WTC11 (cell line): ENCODE measurements at regions not wholly inside any gene's neighbourhood (a gene's known extent, or its start where the extent isn't known, plus 50 kb on each side); places are given as distances from the start of the nearest gene placed in this dataset.

Experiments
- ATAC-seq: fragments of 200-7000 bp; cut with Tn5 transposase; 2 replicates; pipeline ENCODE4 v1.10.0; 2021; ENCODE audit warnings: mild to moderate bottlenecking, moderate library complexity
- CTCF ChIA-PET: fragments of 300-600 bp; sonication (Branson Sonifier 250); formaldehyde crosslinking; loops from one replicate; lab custom pipeline; 2021; ENCODE audit warnings: antibody characterized with exemption; lab: Charles Lee
- POLR2A ChIA-PET: fragments of 350-600 bp; sonication (Branson Sonifier 250); formaldehyde crosslinking; loops from one replicate; lab custom pipeline; 2021; ENCODE audit warnings: antibody characterized with exemption; lab: Charles Lee
- DNase-seq: peaks from one replicate; pipeline ENCODE4 v3.0.0; 2021; ENCODE audit warnings: low spot score
- H3K27ac Mint-ChIP-seq: 2 replicates; pipeline ENCODE4 v1.8.0; 2021; ENCODE audit warnings: mixed read lengths
- H3K27me3 Mint-ChIP-seq: 2 replicates; pipeline ENCODE4 v1.8.0; 2021; ENCODE audit warnings: low read depth, mild to moderate bottlenecking, moderate library complexity, mixed read lengths
- H3K36me3 Mint-ChIP-seq: 2 replicates; pipeline ENCODE4 v1.8.0; 2021; ENCODE audit warnings: mixed read lengths
- H3K4me1 Mint-ChIP-seq: 2 replicates; pipeline ENCODE4 v1.8.0; 2022; ENCODE audit warnings: mixed read lengths
- H3K4me3 Mint-ChIP-seq: 2 replicates; pipeline ENCODE4 v1.8.0; 2021; ENCODE audit warnings: mild to moderate bottlenecking, moderate library complexity, mixed read lengths
- H3K9me3 Mint-ChIP-seq: 2 replicates; pipeline ENCODE4 v1.8.0; 2021; ENCODE audit warnings: mixed read lengths
- E2F1 ChIP-seq: sonication (generic); formaldehyde crosslinking; IDR thresholded peaks from 2 replicates; pipeline ENCODE4 v1.8.0; 2022; ENCODE audit warnings: mild to moderate bottlenecking, missing genetic modification reagents
- ESRRA ChIP-seq: sonication (generic); formaldehyde crosslinking; IDR thresholded peaks from 2 replicates; pipeline ENCODE4 v1.8.1; 2022; ENCODE audit warnings: mild to moderate bottlenecking, missing genetic modification reagents, borderline replicate concordance
- FOXK1 ChIP-seq: sonication (generic); formaldehyde crosslinking; IDR thresholded peaks from 2 replicates; pipeline ENCODE4 v1.8.0; 2022; ENCODE audit warnings: mild to moderate bottlenecking, moderate library complexity, missing genetic modification reagents
- GABPB1 ChIP-seq: sonication (generic); formaldehyde crosslinking; IDR thresholded peaks from 2 replicates; pipeline ENCODE4 v1.8.1; 2023; ENCODE audit warnings: mild to moderate bottlenecking, missing genetic modification reagents
- HMGA2 ChIP-seq: fragments of 250-450 bp; sonication (Bioruptor Pico); IDR thresholded peaks from 2 replicates; pipeline ENCODE4 v1.4.0; 2021; ENCODE audit warnings: mild to moderate bottlenecking, moderate library complexity
- IRF1 ChIP-seq: sonication (generic); formaldehyde crosslinking; IDR thresholded peaks from 2 replicates; pipeline ENCODE4 v1.8.0; 2023; ENCODE audit warnings: missing genetic modification reagents
- JAZF1 ChIP-seq: fragments of 250-450 bp; sonication (Bioruptor Pico); IDR thresholded peaks from 2 replicates; pipeline ENCODE4 v1.9.0; 2021; ENCODE audit warnings: moderate library complexity, mild to moderate bottlenecking, inconsistent platforms
- JUN ChIP-seq: sonication (generic); formaldehyde crosslinking; IDR thresholded peaks from 2 replicates; pipeline ENCODE4 v1.8.0; 2023; ENCODE audit warnings: mild to moderate bottlenecking, missing genetic modification reagents
- NFATC4 ChIP-seq: fragments of 250-450 bp; sonication (Bioruptor Pico); IDR thresholded peaks from 2 replicates; pipeline ENCODE4 v1.9.0; 2021; ENCODE audit warnings: mild to moderate bottlenecking
- NFYB ChIP-seq: sonication (generic); formaldehyde crosslinking; conservative IDR thresholded peaks from 2 replicates; pipeline ENCODE4 v1.8.0; 2022; ENCODE audit warnings: low read depth, missing genetic modification reagents
- NR3C1 ChIP-seq: sonication (generic); formaldehyde crosslinking; conservative IDR thresholded peaks from 2 replicates; pipeline ENCODE4 v1.8.1; 2023; ENCODE audit warnings: low read depth, mild to moderate bottlenecking, missing genetic modification reagents
- RORB ChIP-seq: fragments of 250-450 bp; sonication (Bioruptor Pico); IDR thresholded peaks from 2 replicates; pipeline ENCODE4 v1.9.0; 2021; ENCODE audit warnings: mild to moderate bottlenecking
- SMAD3 ChIP-seq: sonication (generic); formaldehyde crosslinking; IDR thresholded peaks from 2 replicates; pipeline ENCODE4 v1.8.0; 2022; ENCODE audit warnings: missing genetic modification reagents, mild to moderate bottlenecking, borderline replicate concordance
- TP53 ChIP-seq: sonication (generic); formaldehyde crosslinking; IDR thresholded peaks from 2 replicates; pipeline ENCODE4 v1.8.1; 2023; ENCODE audit warnings: mild to moderate bottlenecking, missing genetic modification reagents
- USF2 ChIP-seq: sonication (generic); formaldehyde crosslinking; IDR thresholded peaks from 2 replicates; pipeline ENCODE4 v1.8.1; 2023; ENCODE audit warnings: mild to moderate bottlenecking, missing genetic modification reagents, moderate library complexity
- ZMAT4 ChIP-seq: fragments of 250-450 bp; sonication (Bioruptor Pico); IDR thresholded peaks from 2 replicates; pipeline ENCODE4 v1.9.0; 2021; ENCODE audit warnings: mild to moderate bottlenecking
- ZNF423 ChIP-seq: fragments of 250-450 bp; sonication (Bioruptor Pico); IDR thresholded peaks from 2 replicates; pipeline ENCODE4 v2.1.2; 2022; ENCODE audit warnings: mild to moderate bottlenecking, moderate library complexity
- ZNF512 ChIP-seq: sonication (generic); formaldehyde crosslinking; IDR thresholded peaks from 2 replicates; pipeline ENCODE4 v1.8.1; 2022; ENCODE audit warnings: missing genetic modification reagents, borderline replicate concordance
- TF ChIP-seq, protein P1 (sequence below): fragments of 250-450 bp; sonication (Bioruptor Pico); IDR thresholded peaks from 2 replicates; pipeline ENCODE4 v2.1.2; 2022; ENCODE audit warnings: mild to moderate bottlenecking, moderate library complexity
- TF ChIP-seq, protein P2 (sequence below): sonication (generic); formaldehyde crosslinking; IDR thresholded peaks from 2 replicates; pipeline ENCODE4 v1.8.0; 2022; ENCODE audit warnings: missing genetic modification reagents
- TF ChIP-seq, protein P3 (sequence below): fragments of 250-450 bp; sonication (Bioruptor Pico); IDR thresholded peaks from 2 replicates; pipeline ENCODE4 v1.8.0; 2021; ENCODE audit warnings: mild to moderate bottlenecking

DNA sequence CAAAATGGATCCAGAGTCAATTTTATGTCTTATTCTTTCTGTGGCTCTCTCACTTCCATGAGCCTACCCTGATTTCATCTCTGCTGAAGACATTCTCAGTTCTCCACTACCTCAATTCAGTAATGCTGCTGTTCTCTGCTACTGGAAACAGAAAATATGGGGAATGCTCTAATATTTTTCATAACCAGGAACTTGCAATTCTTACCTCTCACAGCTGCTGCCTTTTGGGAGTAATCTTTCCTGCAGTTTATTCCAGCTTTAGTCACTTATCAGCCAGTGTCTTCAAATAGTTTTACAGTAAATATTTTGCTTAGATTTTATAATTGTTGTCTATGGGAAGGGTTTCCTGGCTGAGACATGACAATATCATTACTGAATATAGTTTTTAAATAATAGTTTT is 145.1 kb upstream of the UFM1 start (continued):
- TF ChIP-seq, protein P1, sequence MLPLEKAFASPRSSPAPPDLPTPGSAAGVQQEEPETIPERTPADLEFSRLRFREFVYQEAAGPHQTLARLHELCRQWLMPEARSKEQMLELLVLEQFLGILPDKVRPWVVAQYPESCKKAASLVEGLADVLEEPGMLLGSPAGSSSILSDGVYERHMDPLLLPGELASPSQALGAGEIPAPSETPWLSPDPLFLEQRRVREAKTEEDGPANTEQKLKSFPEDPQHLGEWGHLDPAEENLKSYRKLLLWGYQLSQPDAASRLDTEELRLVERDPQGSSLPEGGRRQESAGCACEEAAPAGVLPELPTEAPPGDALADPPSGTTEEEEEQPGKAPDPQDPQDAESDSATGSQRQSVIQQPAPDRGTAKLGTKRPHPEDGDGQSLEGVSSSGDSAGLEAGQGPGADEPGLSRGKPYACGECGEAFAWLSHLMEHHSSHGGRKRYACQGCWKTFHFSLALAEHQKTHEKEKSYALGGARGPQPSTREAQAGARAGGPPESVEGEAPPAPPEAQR (CRISPR knock-in tag): no peak
- no peak for TF ChIP-seq HMGA2 (CRISPR knock-in tag)
- TF ChIP-seq RORB (CRISPR knock-in tag): no peak
- TF ChIP-seq TP53 (CRISPR knock-in tag): no peak
- no peak for TF ChIP-seq ZNF512 (CRISPR knock-in tag)
- no peak for TF ChIP-seq FOXK1 (CRISPR knock-in tag)
- TF ChIP-seq JUN (CRISPR knock-in tag): no peak
- no peak for TF ChIP-seq IRF1 (CRISPR knock-in tag)

DNA sequence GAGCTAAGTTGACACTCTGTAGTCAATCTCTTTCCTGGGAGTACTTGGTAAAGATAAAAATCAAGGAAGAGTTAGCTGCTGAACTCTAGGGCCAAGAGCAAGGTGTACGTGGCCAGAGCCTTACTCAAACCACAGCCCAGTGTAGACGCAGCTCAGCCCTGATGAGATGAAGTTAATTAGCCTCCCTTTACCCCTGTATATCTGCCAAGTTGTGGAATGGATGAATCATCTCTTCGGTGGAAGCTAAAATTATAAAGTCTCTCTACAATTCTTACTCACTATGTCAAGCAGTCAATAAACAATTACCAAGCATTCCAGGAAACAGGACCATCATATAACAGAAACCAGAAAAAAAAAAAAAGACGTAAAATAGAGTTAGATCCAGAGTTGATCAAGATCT is 146.9 kb upstream of the UFM1 start:
- Mint-ChIP-seq H3K36me3 (no peaks in the 10 kb centered on the region), H3K4me3 (no peak overlapping the region), H3K27me3 (peaks cover under 1% of the 10 kb centered on the region; the same call in 1 of the 2 replicates), H3K9me3 (no peaks in the 10 kb centered on the region), H3K4me1 (no peaks in the 10 kb centered on the region), H3K27ac (no peak overlapping the region)
- ATAC-seq (0 out of 2 replicates have a peak, but pooled peaks have one; percentile 30), DNase-seq (no peak)
- ChIA-PET POLR2A (no interaction called here), CTCF (interaction anchor here (1.0 kb wide), 1 partner anchor 380 kb away, joined by 4 read pairs; no protein-coding TSS in a partner anchor)
- TF ChIP-seq ZMAT4 (CRISPR knock-in tag) (no peak), NFATC4 (CRISPR knock-in tag) (no peak), USF2 (CRISPR knock-in tag) (no peak), E2F1 (CRISPR knock-in tag) (no peak), NR3C1 (CRISPR knock-in tag) (no peak), TP53 (CRISPR knock-in tag) (no peak), JAZF1 (no peak), ESRRA (CRISPR knock-in tag) (no peak), ZNF512 (CRISPR knock-in tag) (no peak), HMGA2 (CRISPR knock-in tag) (no peak), SMAD3 (no peak), GABPB1 (no peak), NFYB (CRISPR knock-in tag) (no peak), ZNF423 (CRISPR knock-in tag) (no peak), RORB (CRISPR knock-in tag) (no peak)
- TF ChIP-seq, protein P2, sequence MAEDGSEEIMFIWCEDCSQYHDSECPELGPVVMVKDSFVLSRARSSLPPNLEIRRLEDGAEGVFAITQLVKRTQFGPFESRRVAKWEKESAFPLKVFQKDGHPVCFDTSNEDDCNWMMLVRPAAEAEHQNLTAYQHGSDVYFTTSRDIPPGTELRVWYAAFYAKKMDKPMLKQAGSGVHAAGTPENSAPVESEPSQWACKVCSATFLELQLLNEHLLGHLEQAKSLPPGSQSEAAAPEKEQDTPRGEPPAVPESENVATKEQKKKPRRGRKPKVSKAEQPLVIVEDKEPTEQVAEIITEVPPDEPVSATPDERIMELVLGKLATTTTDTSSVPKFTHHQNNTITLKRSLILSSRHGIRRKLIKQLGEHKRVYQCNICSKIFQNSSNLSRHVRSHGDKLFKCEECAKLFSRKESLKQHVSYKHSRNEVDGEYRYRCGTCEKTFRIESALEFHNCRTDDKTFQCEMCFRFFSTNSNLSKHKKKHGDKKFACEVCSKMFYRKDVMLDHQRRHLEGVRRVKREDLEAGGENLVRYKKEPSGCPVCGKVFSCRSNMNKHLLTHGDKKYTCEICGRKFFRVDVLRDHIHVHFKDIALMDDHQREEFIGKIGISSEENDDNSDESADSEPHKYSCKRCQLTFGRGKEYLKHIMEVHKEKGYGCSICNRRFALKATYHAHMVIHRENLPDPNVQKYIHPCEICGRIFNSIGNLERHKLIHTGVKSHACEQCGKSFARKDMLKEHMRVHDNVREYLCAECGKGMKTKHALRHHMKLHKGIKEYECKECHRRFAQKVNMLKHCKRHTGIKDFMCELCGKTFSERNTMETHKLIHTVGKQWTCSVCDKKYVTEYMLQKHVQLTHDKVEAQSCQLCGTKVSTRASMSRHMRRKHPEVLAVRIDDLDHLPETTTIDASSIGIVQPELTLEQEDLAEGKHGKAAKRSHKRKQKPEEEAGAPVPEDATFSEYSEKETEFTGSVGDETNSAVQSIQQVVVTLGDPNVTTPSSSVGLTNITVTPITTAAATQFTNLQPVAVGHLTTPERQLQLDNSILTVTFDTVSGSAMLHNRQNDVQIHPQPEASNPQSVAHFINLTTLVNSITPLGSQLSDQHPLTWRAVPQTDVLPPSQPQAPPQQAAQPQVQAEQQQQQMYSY: no peak
- TF ChIP-seq, protein P3, sequence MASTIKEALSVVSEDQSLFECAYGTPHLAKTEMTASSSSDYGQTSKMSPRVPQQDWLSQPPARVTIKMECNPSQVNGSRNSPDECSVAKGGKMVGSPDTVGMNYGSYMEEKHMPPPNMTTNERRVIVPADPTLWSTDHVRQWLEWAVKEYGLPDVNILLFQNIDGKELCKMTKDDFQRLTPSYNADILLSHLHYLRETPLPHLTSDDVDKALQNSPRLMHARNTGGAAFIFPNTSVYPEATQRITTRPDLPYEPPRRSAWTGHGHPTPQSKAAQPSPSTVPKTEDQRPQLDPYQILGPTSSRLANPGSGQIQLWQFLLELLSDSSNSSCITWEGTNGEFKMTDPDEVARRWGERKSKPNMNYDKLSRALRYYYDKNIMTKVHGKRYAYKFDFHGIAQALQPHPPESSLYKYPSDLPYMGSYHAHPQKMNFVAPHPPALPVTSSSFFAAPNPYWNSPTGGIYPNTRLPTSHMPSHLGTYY (CRISPR knock-in tag): no peak
